K562 (cell line): ENCODE measurements at regions not wholly inside any gene's neighbourhood (a gene's known extent, or its start where the extent isn't known, plus 50 kb on each side); places are given as distances from the start of the nearest gene placed in this dataset.

Experiments
- CTCF ChIP-seq, 3 experiments: IDR thresholded peaks in 2 of 3; conservative IDR thresholded peaks in 1 of 3; 2 replicates each; pipeline ENCODE4 v1.5.1; 2011 to 2012; ENCODE audit warnings: low read length in 3 of 3, mild to moderate bottlenecking in 3 of 3, control low read depth in 2 of 3, improper control_type of control experiment in 1 of 3, inconsistent platforms in 1 of 3, low read depth in 1 of 3, mixed read lengths in 1 of 3, moderate library complexity in 1 of 3; ENCODE audit not compliant: insufficient read depth in 2 of 3
- FOXA1 ChIP-seq: fragments of 450-650 bp; IDR thresholded peaks from 2 replicates; pipeline ENCODE4 v1.6.1; 2016; ENCODE audit warnings: mild to moderate bottlenecking, borderline replicate concordance
- RFX1 ChIP-seq: fragments of 450-650 bp; IDR thresholded peaks from 2 replicates; pipeline ENCODE4 v1.6.1; 2016; ENCODE audit warnings: mild to moderate bottlenecking, moderate library complexity
- ZC3H4 ChIP-seq: sonication (generic); formaldehyde crosslinking; IDR thresholded peaks from 2 replicates; pipeline ENCODE4 v1.9.0; 2021; ENCODE audit warnings: missing genetic modification reagents, borderline replicate concordance
- ZNF282 ChIP-seq: sonication (generic); formaldehyde crosslinking; IDR thresholded peaks from 2 replicates; pipeline ENCODE4 v1.8.1; 2023; ENCODE audit warnings: missing genetic modification reagents

DNA sequence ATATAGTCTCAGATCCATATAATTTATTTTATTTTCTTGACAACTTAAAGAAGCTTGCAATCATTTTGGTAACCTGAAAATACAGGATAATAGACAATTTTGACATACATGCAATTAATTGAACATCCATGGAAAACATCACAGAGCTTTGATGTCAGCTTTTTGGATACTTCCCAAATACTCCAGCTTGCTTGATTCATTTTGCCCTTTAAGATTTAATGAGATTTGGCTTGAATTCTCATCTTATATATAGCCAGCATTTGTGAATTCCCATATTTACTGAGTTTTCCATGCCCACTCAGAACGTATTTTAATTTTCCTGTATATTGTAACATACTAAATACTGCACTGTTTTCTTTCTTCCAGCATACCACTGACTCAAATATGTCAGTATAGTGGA is 803.0 kb upstream of the MGAT4C start:
- TF ChIP-seq ZNF282 (no peak), FOXA1 (no peak), RFX1 (no peak), ZC3H4 (no peak), CTCF (IDR thresholded peaks at IDR 0.05 in 2 of 3, conservative IDR thresholded peaks at IDR 0.05 in 1 of 3; ENCODE audit: insufficient read depth in 2 of 3, low read depth in 1 of 3, low read length in 3 of 3) (no peak)
